Peyer's patch (tissue), 4 donors: ENCODE measurements at regions not wholly inside any gene's neighbourhood (a gene's known extent, or its start where the extent isn't known, plus 50 kb on each side); places are given as distances from the start of the nearest gene placed in this dataset.

Experiments
- POLR2A ChIP-seq, 2 donors: fragments of 450-650 bp; IDR thresholded peaks; one replicate each; pipeline ENCODE4 v1.5.1; 2017; ENCODE audit warnings: antibody characterized with exemption in 2 of 2, mild to moderate bottlenecking in 2 of 2, moderate library complexity in 2 of 2
- TF ChIP-seq, protein P1 (sequence below), 6 experiments: fragments of 450-650 bp in 4 of 6; fragments of 200-600 bp in 2 of 6; sonication (generic) in 1 of 6; IDR thresholded peaks; one replicate each; pipeline ENCODE4 v1.5.1; 2017 to 2019; ENCODE audit warnings: antibody characterized with exemption in 6 of 6, mild to moderate bottlenecking in 3 of 6, moderate library complexity in 1 of 6

DNA sequence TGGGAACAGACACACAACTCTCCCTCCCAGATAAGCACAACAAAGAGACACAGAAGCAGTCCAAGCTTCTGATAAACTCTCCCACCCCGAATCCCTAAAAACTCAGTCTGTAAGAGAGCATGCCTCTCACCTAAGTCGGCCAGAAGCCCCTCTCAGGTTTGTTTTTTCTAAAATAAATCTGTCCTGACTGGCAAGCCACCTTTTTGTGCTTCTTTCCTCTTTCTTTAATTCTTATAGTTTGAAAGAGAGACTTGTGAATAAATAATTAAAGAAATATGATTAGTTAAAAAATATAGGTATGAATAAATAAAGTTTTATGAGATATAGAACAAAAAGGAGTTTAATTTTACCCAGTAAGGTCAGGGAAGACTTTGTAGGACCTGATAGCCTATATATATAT is 329.0 kb upstream of the SLCO3A1 start:
- TF ChIP-seq, protein P1, sequence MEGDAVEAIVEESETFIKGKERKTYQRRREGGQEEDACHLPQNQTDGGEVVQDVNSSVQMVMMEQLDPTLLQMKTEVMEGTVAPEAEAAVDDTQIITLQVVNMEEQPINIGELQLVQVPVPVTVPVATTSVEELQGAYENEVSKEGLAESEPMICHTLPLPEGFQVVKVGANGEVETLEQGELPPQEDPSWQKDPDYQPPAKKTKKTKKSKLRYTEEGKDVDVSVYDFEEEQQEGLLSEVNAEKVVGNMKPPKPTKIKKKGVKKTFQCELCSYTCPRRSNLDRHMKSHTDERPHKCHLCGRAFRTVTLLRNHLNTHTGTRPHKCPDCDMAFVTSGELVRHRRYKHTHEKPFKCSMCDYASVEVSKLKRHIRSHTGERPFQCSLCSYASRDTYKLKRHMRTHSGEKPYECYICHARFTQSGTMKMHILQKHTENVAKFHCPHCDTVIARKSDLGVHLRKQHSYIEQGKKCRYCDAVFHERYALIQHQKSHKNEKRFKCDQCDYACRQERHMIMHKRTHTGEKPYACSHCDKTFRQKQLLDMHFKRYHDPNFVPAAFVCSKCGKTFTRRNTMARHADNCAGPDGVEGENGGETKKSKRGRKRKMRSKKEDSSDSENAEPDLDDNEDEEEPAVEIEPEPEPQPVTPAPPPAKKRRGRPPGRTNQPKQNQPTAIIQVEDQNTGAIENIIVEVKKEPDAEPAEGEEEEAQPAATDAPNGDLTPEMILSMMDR (IDR thresholded peaks at IDR 0.05): no peak
- no peak for TF ChIP-seq POLR2A (IDR thresholded peaks at IDR 0.05)
